IMR-90 (cell line): ENCODE measurements at regions not wholly inside any gene's neighbourhood (a gene's known extent, or its start where the extent isn't known, plus 50 kb on each side); places are given as distances from the start of the nearest gene placed in this dataset.

Experiments used
- ATAC-seq: fragments of 200-7000 bp; cut with Tn5 transposase; 2 replicates; pipeline ENCODE4 v1.9.1; 2020; ENCODE audit warnings: low read depth, mild to moderate bottlenecking, moderate library complexity
- BruUV-seq: library from RNA; stranded (reverse); fragments of 400-500 nt; replicated peaks from 2 replicates; lab custom pipeline; 2021; lab: Mats Ljungman, UMichigan
- CTCF ChIA-PET: fragments of 300-600 bp; formaldehyde crosslinking; extraction: SDS; loops from one replicate; lab custom pipeline; 2021; ENCODE audit warnings: antibody characterized with exemption; lab: Yijun Ruan, JAX
- POLR2A ChIA-PET: fragments of 300-600 bp; sonication (Branson Sonifier 250); formaldehyde crosslinking; loops from one replicate; lab custom pipeline; 2022; ENCODE audit warnings: antibody characterized with exemption; ENCODE audit not compliant: unreplicated experiment; lab: Charles Lee
- DNase-seq: peaks from one replicate; pipeline ENCODE4 v3.0.0; 2013
- H2AFZ ChIP-seq: replicated peaks from 2 replicates; pipeline ENCODE3; 2013; ENCODE audit warnings: low read length, mild to moderate bottlenecking; ENCODE audit not compliant: poor library complexity
- H2AK5ac ChIP-seq: 2 replicates; pipeline ENCODE4 v1.6.1; 2013; ENCODE audit warnings: low read depth, low read length, inconsistent platforms
- H2AK9ac ChIP-seq: replicated peaks from 2 replicates; pipeline ENCODE3; 2013; ENCODE audit warnings: mild to moderate bottlenecking, low read depth, low read length, moderate library complexity; ENCODE audit not compliant: poor library complexity
- H2BK120ac ChIP-seq: 2 replicates; pipeline ENCODE4 v1.6.1; 2013; ENCODE audit warnings: low read depth, low read length, inconsistent platforms
- H2BK15ac ChIP-seq: 3 replicates; pipeline ENCODE4 v1.6.1; 2013; ENCODE audit warnings: low read depth, low read length, inconsistent platforms
- H2BK20ac ChIP-seq: 2 replicates; pipeline ENCODE4 v1.6.1; 2013; ENCODE audit warnings: low read depth, mild to moderate bottlenecking, inconsistent platforms, low read length, moderate library complexity
- H2BK5ac ChIP-seq: 2 replicates; pipeline ENCODE4 v1.6.1; 2013; ENCODE audit warnings: mild to moderate bottlenecking, low read depth, low read length, inconsistent platforms; ENCODE audit not compliant: poor library complexity, severe bottlenecking
- H3K14ac ChIP-seq: replicated peaks from 2 replicates; pipeline ENCODE4 v1.6.1; 2013; ENCODE audit warnings: low read depth, low read length, inconsistent platforms
- H3K18ac ChIP-seq: 2 replicates; pipeline ENCODE4 v1.6.1; 2013; ENCODE audit warnings: low read depth, low read length, control low read depth
- H3K23ac ChIP-seq: 2 replicates; pipeline ENCODE4 v1.6.1; 2013; ENCODE audit warnings: low read depth, low read length, inconsistent platforms
- H3K27ac ChIP-seq: 2 replicates; pipeline ENCODE4 v1.5.1; 2013; ENCODE audit warnings: mild to moderate bottlenecking, control low read depth, low read length; ENCODE audit not compliant: insufficient read depth
- H3K27me3 ChIP-seq: 2 replicates; pipeline ENCODE4 v1.6.1; 2013; ENCODE audit warnings: low read length; ENCODE audit not compliant: control insufficient read depth, insufficient read depth
- H3K36me3 ChIP-seq: 2 replicates; pipeline ENCODE4 v1.6.1; 2013; ENCODE audit warnings: low read length, mixed read lengths; ENCODE audit not compliant: control insufficient read depth, insufficient read depth
- H3K4ac ChIP-seq: 2 replicates; pipeline ENCODE4 v1.6.1; 2013; ENCODE audit warnings: low read depth, low read length, inconsistent platforms
- H3K4me1 ChIP-seq: 2 replicates; pipeline ENCODE4 v1.6.1; 2013; ENCODE audit warnings: low read length, mixed read lengths; ENCODE audit not compliant: control insufficient read depth, insufficient read depth
- H3K4me2 ChIP-seq: 2 replicates; pipeline ENCODE4 v1.6.1; 2013; ENCODE audit warnings: low read depth, mild to moderate bottlenecking, control low read depth, low read length, moderate library complexity
- H3K4me3 ChIP-seq: 2 replicates; pipeline ENCODE4 v1.5.1; 2013; ENCODE audit warnings: low read depth, mild to moderate bottlenecking, control low read depth, low read length, moderate library complexity; ENCODE audit not compliant: insufficient read depth
- H3K56ac ChIP-seq: 2 replicates; pipeline ENCODE4 v1.6.1; 2013; ENCODE audit warnings: low read length, inconsistent platforms; ENCODE audit not compliant: insufficient read depth; ENCODE audit errors: extremely low read depth
- H3K79me1 ChIP-seq, 2 experiments: 2 replicates each; pipeline ENCODE4 v1.6.1; 2013; ENCODE audit warnings: low read length in 2 of 2, inconsistent platforms in 1 of 2, low read depth in 1 of 2
- H3K9ac ChIP-seq: 2 replicates; pipeline ENCODE4 v1.6.1; 2013; ENCODE audit warnings: low read depth, low read length, control low read depth
- H3K9me1 ChIP-seq: 2 replicates; pipeline ENCODE4 v1.6.1; 2013; ENCODE audit warnings: low read length, inconsistent platforms; ENCODE audit not compliant: insufficient read depth
- H3K9me3 ChIP-seq: 2 replicates; pipeline ENCODE4 v1.6.1; 2013; ENCODE audit warnings: low read length; ENCODE audit not compliant: control insufficient read depth, insufficient read depth
- H4K20me1 ChIP-seq: 2 replicates; pipeline ENCODE4 v1.6.1; 2013; ENCODE audit warnings: low read length, inconsistent platforms; ENCODE audit not compliant: insufficient read depth
- H4K5ac ChIP-seq: 2 replicates; pipeline ENCODE4 v1.6.1; 2013; ENCODE audit warnings: mild to moderate bottlenecking, low read depth, low read length, control low read depth
- H4K8ac ChIP-seq, 2 experiments: 2 replicates each; pipeline ENCODE4 v1.6.1; 2013; ENCODE audit warnings: low read depth in 2 of 2, low read length in 2 of 2, control low read depth in 1 of 2, inconsistent platforms in 1 of 2
- H4K91ac ChIP-seq: 2 replicates; pipeline ENCODE4 v1.6.1; 2013; ENCODE audit warnings: low read depth, low read length, inconsistent platforms; ENCODE audit not compliant: insufficient read depth
- BHLHE40 ChIP-seq: fragments of 150-350 bp; IDR thresholded peaks from 2 replicates; pipeline ENCODE4 v1.6.1; 2016; ENCODE audit warnings: mild to moderate bottlenecking, low read depth, low read length
- CHD1 ChIP-seq: IDR thresholded peaks from 2 replicates; pipeline ENCODE4 v1.6.1; 2012; ENCODE audit warnings: low read depth, low read length, improper control_type of control experiment
- FOS ChIP-seq: fragments of 150-350 bp; IDR thresholded peaks from 2 replicates; pipeline ENCODE4 v1.6.1; 2016; ENCODE audit warnings: low read depth, low read length
- MAFK ChIP-seq: IDR thresholded peaks from 2 replicates; pipeline ENCODE4 v1.6.1; 2012; ENCODE audit warnings: low read depth, low read length, improper control_type of control experiment
- MXI1 ChIP-seq: IDR thresholded peaks from 2 replicates; pipeline ENCODE4 v1.6.1; 2012; ENCODE audit warnings: low read depth, mild to moderate bottlenecking, low read length, moderate library complexity, borderline replicate concordance
- NFE2L2 ChIP-seq: fragments of 150-350 bp; IDR thresholded peaks from 2 replicates; pipeline ENCODE4 v1.6.1; 2016; ENCODE audit warnings: low read depth, mild to moderate bottlenecking, low read length
- POLR2A ChIP-seq: IDR thresholded peaks from 2 replicates; pipeline ENCODE4 v1.6.1; 2012; ENCODE audit warnings: mild to moderate bottlenecking, low read depth, low read length
- RCOR1 ChIP-seq: IDR thresholded peaks from 2 replicates; pipeline ENCODE4 v1.6.1; 2012; ENCODE audit warnings: mild to moderate bottlenecking, low read length, improper control_type of control experiment; ENCODE audit not compliant: insufficient replicate concordance
- RFX5 ChIP-seq: IDR thresholded peaks from 2 replicates; pipeline ENCODE4 v1.8.0; 2012; ENCODE audit warnings: low read depth, mild to moderate bottlenecking, low read length, moderate library complexity
- dilution Hi-C: fragments of 300-500 bp; cut with HindIII; formaldehyde crosslinking; loops from one replicate; pipeline ENCODE4 v1.14.3; 2018; ENCODE audit warnings: low sequenced_read_pairs; ENCODE audit not compliant: unreplicated experiment
- in situ Hi-C: fragments of 300-500 bp; cut with MboI; formaldehyde crosslinking; loops from 3 replicates; pipeline ENCODE4 v1.14.3; 2019; ENCODE audit warnings: low sequenced_read_pairs, inconsistent platforms, mixed read lengths
- intact Hi-C: fragments of 100-400 bp; cut with micrococcal nuclease; formaldehyde crosslinking; loops from 2 replicates; pipeline ENCODE4 v1.10.0; 2022
- TF ChIP-seq, protein P1 (sequence below): conservative IDR thresholded peaks from 2 replicates; pipeline ENCODE4 v1.5.1; 2012; ENCODE audit warnings: mild to moderate bottlenecking, low read depth, low read length, improper control_type of control experiment
- TF ChIP-seq, protein P2 (sequence below): fragments of 150-350 bp; IDR thresholded peaks from 2 replicates; pipeline ENCODE4 v1.6.1; 2016; ENCODE audit warnings: low read depth, mild to moderate bottlenecking, low read length, moderate library complexity, borderline replicate concordance
- TF ChIP-seq, protein P3 (sequence below): fragments of 150-350 bp; IDR thresholded peaks from 2 replicates; pipeline ENCODE4 v1.6.1; 2017; ENCODE audit warnings: mild to moderate bottlenecking, antibody characterized with exemption, low read length, low read depth

DNA sequence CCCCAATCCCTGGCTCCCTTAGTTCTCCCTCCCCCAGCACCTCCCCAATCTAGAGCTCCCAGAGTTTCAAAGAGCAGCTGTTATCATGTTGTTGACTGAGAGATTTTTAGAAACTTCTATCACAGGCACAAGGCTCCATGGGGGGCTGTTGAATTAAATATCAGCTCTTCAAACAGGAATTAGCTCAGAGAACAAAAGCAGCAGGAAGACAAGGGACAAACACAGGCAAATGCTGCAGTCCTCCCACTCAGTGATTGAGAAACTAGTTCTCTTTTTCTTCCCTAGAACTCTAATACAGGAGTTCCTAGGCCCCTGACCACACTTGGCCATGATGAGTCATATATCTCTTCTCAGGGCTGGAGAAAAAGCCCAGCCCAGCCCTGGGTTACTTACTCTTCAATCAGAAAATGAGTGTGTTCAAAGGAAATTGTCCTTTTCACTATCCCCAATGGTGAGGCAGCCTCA, 262.1 kb downstream of the IGSF11 start:
- no peak for ATAC-seq
- Histone ChIP-seq H2BK5ac (no peak overlapping the region), H2BK120ac (no peak overlapping the region), H3K4ac (no peak overlapping the region), H2BK20ac (no peak overlapping the region), H3K36me3 (no peaks in the 10 kb centered on the region), H3K4me3 (no peak overlapping the region), H2AFZ (no peak overlapping the region), H2AK5ac (no peak overlapping the region), H3K9ac (no peak overlapping the region), H4K8ac (no peak overlapping the region), H4K20me1 (no peaks in the 10 kb centered on the region), H3K9me3 (no peaks in the 10 kb centered on the region), H4K5ac (no peak overlapping the region), H3K79me1 (no peaks in the 10 kb centered on the region), H3K18ac (no peak overlapping the region), H3K23ac (no peak overlapping the region), H3K14ac (no peak overlapping the region), H3K27ac (no peak overlapping the region), H3K4me2 (no peak overlapping the region), H4K91ac (no peak overlapping the region), H2AK9ac (no peak overlapping the region), H3K56ac (no peak overlapping the region), H3K4me1 (no peaks in the 10 kb centered on the region), H3K27me3 (no peaks in the 10 kb centered on the region), H3K9me1 (no peaks in the 10 kb centered on the region), H2BK15ac (no peak overlapping the region)
- intact Hi-C loops (no loop called here), dilution Hi-C loops (no loop called here), in situ Hi-C loops (no loop called here)
- no peak for DNase-seq
- CTCF ChIA-PET: no interaction called here
- POLR2A ChIA-PET: no interaction called here
- TF ChIP-seq, protein P1, sequence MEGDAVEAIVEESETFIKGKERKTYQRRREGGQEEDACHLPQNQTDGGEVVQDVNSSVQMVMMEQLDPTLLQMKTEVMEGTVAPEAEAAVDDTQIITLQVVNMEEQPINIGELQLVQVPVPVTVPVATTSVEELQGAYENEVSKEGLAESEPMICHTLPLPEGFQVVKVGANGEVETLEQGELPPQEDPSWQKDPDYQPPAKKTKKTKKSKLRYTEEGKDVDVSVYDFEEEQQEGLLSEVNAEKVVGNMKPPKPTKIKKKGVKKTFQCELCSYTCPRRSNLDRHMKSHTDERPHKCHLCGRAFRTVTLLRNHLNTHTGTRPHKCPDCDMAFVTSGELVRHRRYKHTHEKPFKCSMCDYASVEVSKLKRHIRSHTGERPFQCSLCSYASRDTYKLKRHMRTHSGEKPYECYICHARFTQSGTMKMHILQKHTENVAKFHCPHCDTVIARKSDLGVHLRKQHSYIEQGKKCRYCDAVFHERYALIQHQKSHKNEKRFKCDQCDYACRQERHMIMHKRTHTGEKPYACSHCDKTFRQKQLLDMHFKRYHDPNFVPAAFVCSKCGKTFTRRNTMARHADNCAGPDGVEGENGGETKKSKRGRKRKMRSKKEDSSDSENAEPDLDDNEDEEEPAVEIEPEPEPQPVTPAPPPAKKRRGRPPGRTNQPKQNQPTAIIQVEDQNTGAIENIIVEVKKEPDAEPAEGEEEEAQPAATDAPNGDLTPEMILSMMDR: no peak
- TF ChIP-seq FOS: no peak
- TF ChIP-seq, protein P2, sequence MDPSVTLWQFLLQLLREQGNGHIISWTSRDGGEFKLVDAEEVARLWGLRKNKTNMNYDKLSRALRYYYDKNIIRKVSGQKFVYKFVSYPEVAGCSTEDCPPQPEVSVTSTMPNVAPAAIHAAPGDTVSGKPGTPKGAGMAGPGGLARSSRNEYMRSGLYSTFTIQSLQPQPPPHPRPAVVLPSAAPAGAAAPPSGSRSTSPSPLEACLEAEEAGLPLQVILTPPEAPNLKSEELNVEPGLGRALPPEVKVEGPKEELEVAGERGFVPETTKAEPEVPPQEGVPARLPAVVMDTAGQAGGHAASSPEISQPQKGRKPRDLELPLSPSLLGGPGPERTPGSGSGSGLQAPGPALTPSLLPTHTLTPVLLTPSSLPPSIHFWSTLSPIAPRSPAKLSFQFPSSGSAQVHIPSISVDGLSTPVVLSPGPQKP: no peak
- no peak for TF ChIP-seq BHLHE40
- TF ChIP-seq, protein P3, sequence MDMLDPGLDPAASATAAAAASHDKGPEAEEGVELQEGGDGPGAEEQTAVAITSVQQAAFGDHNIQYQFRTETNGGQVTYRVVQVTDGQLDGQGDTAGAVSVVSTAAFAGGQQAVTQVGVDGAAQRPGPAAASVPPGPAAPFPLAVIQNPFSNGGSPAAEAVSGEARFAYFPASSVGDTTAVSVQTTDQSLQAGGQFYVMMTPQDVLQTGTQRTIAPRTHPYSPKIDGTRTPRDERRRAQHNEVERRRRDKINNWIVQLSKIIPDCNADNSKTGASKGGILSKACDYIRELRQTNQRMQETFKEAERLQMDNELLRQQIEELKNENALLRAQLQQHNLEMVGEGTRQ: no peak
- TF ChIP-seq POLR2A: no peak
- no peak for TF ChIP-seq RCOR1
- TF ChIP-seq MXI1: no peak
- TF ChIP-seq CHD1: no peak
- no peak for TF ChIP-seq MAFK
- no peak for TF ChIP-seq RFX5
- no peak for TF ChIP-seq NFE2L2
- BruUV-seq: no TSS peak
